IgD-negative memory B cell (primary cell): ENCODE measurements at regions not wholly inside any gene's neighbourhood (a gene's known extent, or its start where the extent isn't known, plus 50 kb on each side); places are given as distances from the start of the nearest gene placed in this dataset.
"Not testable (repeated sequence)": the region's sequence is repeated elsewhere in the genome, so short reads cannot be mapped to it uniquely, and the experiment has no call there.

Source experiments
- H3K27ac Mint-ChIP-seq, 3 donors: one replicate each; pipeline ENCODE4 v1.8.0; 2020 to 2022; ENCODE audit warnings: mild to moderate bottlenecking in 3 of 3, mixed read lengths in 3 of 3, moderate library complexity in 1 of 3
- H3K27me3 Mint-ChIP-seq: one replicate; pipeline ENCODE4 v1.8.0; 2021; ENCODE audit warnings: mixed read lengths
- H3K36me3 Mint-ChIP-seq: one replicate; pipeline ENCODE4 v1.8.0; 2020; ENCODE audit warnings: mild to moderate bottlenecking, mixed read lengths
- H3K4me1 Mint-ChIP-seq, 3 donors: one replicate each; pipeline ENCODE4 v1.8.0; 2020 to 2022; ENCODE audit warnings: mixed read lengths in 3 of 3, mild to moderate bottlenecking in 1 of 3
- H3K4me3 Mint-ChIP-seq, 4 donors: one replicate each; pipeline ENCODE4 v1.8.0; 2020 to 2022; ENCODE audit warnings: mild to moderate bottlenecking in 4 of 4, mixed read lengths in 4 of 4, moderate library complexity in 3 of 4
- H3K9me3 Mint-ChIP-seq, 3 donors: one replicate each; pipeline ENCODE4 v1.8.0; 2020 to 2021; ENCODE audit warnings: mixed read lengths in 3 of 3, mild to moderate bottlenecking in 1 of 3

- Mint-ChIP-seq H3K36me3 (no peaks in the 10 kb centered on the region), H3K4me1 (no peaks in the 10 kb centered on the region), H3K27ac (no peak overlapping the region), H3K9me3 (peaks cover 0 to 3% (median 0%) of the 10 kb centered on the region in 3 donors), H3K27me3 (peaks cover 11% of the 10 kb centered on the region), H3K4me3 (no peak overlapping the region)
Observed at GRCh38 chr1:30373471-30374399, 349.6 kb downstream of the MATN1 start.

- Mint-ChIP-seq H3K36me3 (no peaks in the 10 kb centered on the region), H3K4me3 (no peak overlapping the region), H3K4me1 (no peaks in the 10 kb centered on the region), H3K9me3 (peaks cover 0 to 3% (median 0%) of the 10 kb centered on the region in 3 donors), H3K27me3 (peaks cover 7% of the 10 kb centered on the region), H3K27ac (no peak overlapping the region)
Observed at GRCh38 chr1:30372792-30373433, 350.5 kb downstream of the MATN1 start.

- Mint-ChIP-seq H3K4me1 (no peaks in the 10 kb centered on the region), H3K27ac (no peak overlapping the region), H3K4me3 (no peak overlapping the region), H3K27me3 (peaks cover 5% of the 10 kb centered on the region), H3K9me3 (peaks cover 0 to 3% (median 0%) of the 10 kb centered on the region in 3 donors), H3K36me3 (no peaks in the 10 kb centered on the region)
Observed at GRCh38 chr1:30371888-30372791, 351.2 kb downstream of the MATN1 start.

- H3K27me3 Mint-ChIP-seq = peaks cover 3% of the 10 kb centered on the region
- H3K4me3 Mint-ChIP-seq = no peak overlapping the region
- no peaks in the 10 kb centered on the region for H3K36me3 Mint-ChIP-seq
- H3K4me1 Mint-ChIP-seq = no peaks in the 10 kb centered on the region
- peaks cover 0 to 3% (median 0%) of the 10 kb centered on the region in 3 donors for H3K9me3 Mint-ChIP-seq
- H3K27ac Mint-ChIP-seq = no peak overlapping the region
Observed at GRCh38 chr1:30371179-30371788, 352.1 kb downstream of the MATN1 start.

GRCh38 chr1:30368651-30369240, 354.6 kb downstream of the MATN1 start:
- H3K27me3 Mint-ChIP-seq = peaks cover 7% of the 10 kb centered on the region
- no peaks in the 10 kb centered on the region for H3K36me3 Mint-ChIP-seq
- no peak overlapping the region for H3K27ac Mint-ChIP-seq
- no peaks in the 10 kb centered on the region for H3K9me3 Mint-ChIP-seq
- no peaks in the 10 kb centered on the region for H3K4me1 Mint-ChIP-seq
- H3K4me3 Mint-ChIP-seq = no peak overlapping the region

GRCh38 chr1:30366911-30367310, 356.5 kb downstream of the MATN1 start:
- Mint-ChIP-seq H3K27me3 (peaks cover 8% of the 10 kb centered on the region), H3K36me3 (no peaks in the 10 kb centered on the region), H3K4me1 (no peaks in the 10 kb centered on the region), H3K9me3 (no peaks in the 10 kb centered on the region), H3K27ac (no peak overlapping the region), H3K4me3 (no peak overlapping the region)

- H3K27me3 Mint-ChIP-seq = peaks cover 8% of the 10 kb centered on the region
- H3K4me1 Mint-ChIP-seq = no peaks in the 10 kb centered on the region
- H3K27ac Mint-ChIP-seq = no peak overlapping the region
- no peak overlapping the region for H3K4me3 Mint-ChIP-seq
- no peaks in the 10 kb centered on the region for H3K36me3 Mint-ChIP-seq
- H3K9me3 Mint-ChIP-seq = no peaks in the 10 kb centered on the region
Observed at GRCh38 chr1:30366199-30366598, 357.2 kb downstream of the MATN1 start.

GRCh38 chr1:30365596-30365995, 357.8 kb downstream of the MATN1 start:
- no peak overlapping the region for H3K4me3 Mint-ChIP-seq
- H3K9me3 Mint-ChIP-seq = no peaks in the 10 kb centered on the region
- no peaks in the 10 kb centered on the region for H3K4me1 Mint-ChIP-seq
- no peak overlapping the region for H3K27ac Mint-ChIP-seq
- peaks cover 8% of the 10 kb centered on the region for H3K27me3 Mint-ChIP-seq
- no peaks in the 10 kb centered on the region for H3K36me3 Mint-ChIP-seq

- H3K27ac Mint-ChIP-seq = no peak overlapping the region
- H3K9me3 Mint-ChIP-seq = no peaks in the 10 kb centered on the region
- no peak overlapping the region for H3K4me3 Mint-ChIP-seq
- no peaks in the 10 kb centered on the region for H3K36me3 Mint-ChIP-seq
- peaks cover 8% of the 10 kb centered on the region for H3K27me3 Mint-ChIP-seq
- no peaks in the 10 kb centered on the region for H3K4me1 Mint-ChIP-seq
Observed at GRCh38 chr1:30363031-30363430, 360.4 kb downstream of the MATN1 start.

- no peaks in the 10 kb centered on the region for H3K36me3 Mint-ChIP-seq
- H3K27ac Mint-ChIP-seq = no peak overlapping the region
- H3K27me3 Mint-ChIP-seq = peaks cover 8% of the 10 kb centered on the region
- H3K4me1 Mint-ChIP-seq = no peaks in the 10 kb centered on the region
- no peaks in the 10 kb centered on the region for H3K9me3 Mint-ChIP-seq
- no peak overlapping the region for H3K4me3 Mint-ChIP-seq
Observed at GRCh38 chr1:30362603-30362990, 360.8 kb downstream of the MATN1 start.

- not testable (repeated sequence) for H3K27ac Mint-ChIP-seq, H3K4me3 Mint-ChIP-seq, H3K36me3 Mint-ChIP-seq, H3K9me3 Mint-ChIP-seq, H3K4me1 Mint-ChIP-seq
- H3K27me3 Mint-ChIP-seq = peaks cover 11% of the 10 kb centered on the region
Observed at GRCh38 chr1:30361890-30362602, 361.3 kb downstream of the MATN1 start.

GRCh38 chr1:30360753-30361152, 362.6 kb downstream of the MATN1 start:
- Mint-ChIP-seq H3K4me3 (no peak overlapping the region), H3K4me1 (no peaks in the 10 kb centered on the region), H3K36me3 (no peaks in the 10 kb centered on the region), H3K9me3 (no peaks in the 10 kb centered on the region), H3K27ac (no peak overlapping the region), H3K27me3 (peaks cover 10% of the 10 kb centered on the region)

- no peaks in the 10 kb centered on the region for H3K9me3 Mint-ChIP-seq
- H3K4me1 Mint-ChIP-seq = no peaks in the 10 kb centered on the region
- H3K4me3 Mint-ChIP-seq = no peak overlapping the region
- H3K27ac Mint-ChIP-seq = no peak overlapping the region
- peaks cover 10% of the 10 kb centered on the region for H3K27me3 Mint-ChIP-seq
- H3K36me3 Mint-ChIP-seq = no peaks in the 10 kb centered on the region
Observed at GRCh38 chr1:30360281-30360680, 363.1 kb downstream of the MATN1 start.
